Skin epidermis (tissue), 12 donors: ENCODE measurements at regions not wholly inside any gene's neighbourhood (a gene's known extent, or its start where the extent isn't known, plus 50 kb on each side); places are given as distances from the start of the nearest gene placed in this dataset.

ENCODE experiments used
- H3K27ac ChIP-seq, 21 experiments: fragments of 200-600 bp; sonication (generic) in 11 of 21; one replicate each; pipeline ENCODE4 v1.5.0; 2020; ENCODE audit warnings: mild to moderate bottlenecking in 3 of 21, inconsistent platforms in 2 of 21, moderate library complexity in 2 of 21
- H3K4me3 ChIP-seq, 7 experiments: fragments of 200-600 bp; sonication (generic) in 2 of 7; one replicate each; pipeline ENCODE4 v1.5.0; 2020; ENCODE audit warnings: inconsistent platforms in 2 of 7, mild to moderate bottlenecking in 2 of 7, moderate library complexity in 1 of 7

DNA sequence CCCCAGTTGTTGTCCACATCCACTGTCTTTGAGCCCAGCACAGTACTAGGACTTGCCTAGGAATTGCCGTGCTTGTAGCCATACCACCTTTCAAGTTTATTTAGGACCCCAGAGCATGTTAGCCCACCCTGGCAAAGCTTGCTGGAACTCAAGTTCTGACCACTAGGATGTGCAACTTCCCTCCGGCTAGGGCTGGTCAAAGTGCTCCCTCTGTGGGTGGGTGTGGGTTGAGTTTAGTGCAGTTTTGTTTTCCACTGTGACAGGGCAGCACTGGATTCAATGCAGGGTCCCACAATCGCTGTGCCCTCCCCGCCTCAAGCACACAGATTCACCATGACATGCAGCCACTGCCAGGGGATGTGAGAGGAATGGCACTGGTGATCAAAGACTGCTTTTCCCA, 96.0 kb downstream of the RASGEF1B start:
- no peak overlapping the region for H3K4me3 ChIP-seq
- no peak overlapping the region for H3K27ac ChIP-seq

DNA sequence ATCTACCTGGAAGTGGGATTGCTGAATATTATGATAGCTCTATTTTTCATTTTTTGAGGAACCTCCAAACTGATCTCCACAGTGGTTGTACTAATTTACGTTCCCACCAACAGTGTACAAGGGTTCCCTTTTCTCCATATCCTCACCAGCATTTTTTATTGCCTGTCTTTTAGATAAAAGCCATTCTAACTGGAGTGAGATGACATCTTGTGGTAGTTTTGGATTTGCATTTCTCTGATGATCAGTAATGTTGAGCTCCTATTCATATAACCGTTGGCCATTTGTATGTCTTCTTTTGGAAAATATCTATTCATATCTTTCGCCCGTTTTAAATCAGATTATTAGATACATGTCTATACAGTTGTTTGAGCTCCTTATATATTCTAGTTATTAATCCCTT, 101.8 kb downstream of the RASGEF1B start:
- H3K4me3 ChIP-seq = no peak overlapping the region
- no peak overlapping the region for H3K27ac ChIP-seq

DNA sequence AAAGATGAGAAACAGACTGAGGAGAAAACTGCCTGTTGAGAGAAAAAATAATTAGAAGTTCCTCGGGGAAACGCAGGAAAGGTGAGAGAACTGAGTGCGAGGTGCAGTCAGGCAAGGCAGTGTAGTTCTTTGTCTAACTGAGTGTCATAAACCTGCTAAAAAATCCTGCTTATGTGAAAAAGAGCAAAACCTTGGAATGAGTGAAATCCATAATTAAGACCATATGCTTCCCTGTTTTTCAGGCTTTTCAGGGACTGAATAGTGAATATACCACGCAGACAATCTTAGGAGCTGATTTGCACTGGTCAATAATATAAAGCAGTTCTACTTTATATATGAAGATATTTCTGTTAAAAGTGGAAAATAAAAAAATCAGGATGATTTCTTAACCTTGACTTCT, 104.9 kb downstream of the RASGEF1B start:
- no peak overlapping the region for H3K27ac ChIP-seq
- no peak overlapping the region for H3K4me3 ChIP-seq

DNA sequence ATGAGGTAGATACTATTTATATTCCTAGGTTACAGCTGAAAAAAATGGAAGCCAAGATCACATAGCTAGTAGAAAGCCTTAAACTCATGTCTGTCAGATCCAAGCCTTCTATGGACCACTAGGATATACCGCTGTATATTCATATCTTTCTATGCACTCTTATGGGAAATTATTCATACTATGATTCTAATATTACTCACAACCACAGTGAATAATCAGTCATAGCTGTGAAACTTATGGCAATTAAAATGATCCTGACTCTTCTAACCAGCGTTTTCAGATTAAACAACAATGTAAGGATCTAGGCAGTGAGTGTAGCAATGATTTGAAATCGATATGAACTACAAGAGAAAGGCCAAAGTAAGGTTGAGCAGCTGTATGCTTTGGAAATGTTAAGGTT, 111.0 kb downstream of the RASGEF1B start:
- no peak overlapping the region for H3K27ac ChIP-seq
- H3K4me3 ChIP-seq = no peak overlapping the region

DNA sequence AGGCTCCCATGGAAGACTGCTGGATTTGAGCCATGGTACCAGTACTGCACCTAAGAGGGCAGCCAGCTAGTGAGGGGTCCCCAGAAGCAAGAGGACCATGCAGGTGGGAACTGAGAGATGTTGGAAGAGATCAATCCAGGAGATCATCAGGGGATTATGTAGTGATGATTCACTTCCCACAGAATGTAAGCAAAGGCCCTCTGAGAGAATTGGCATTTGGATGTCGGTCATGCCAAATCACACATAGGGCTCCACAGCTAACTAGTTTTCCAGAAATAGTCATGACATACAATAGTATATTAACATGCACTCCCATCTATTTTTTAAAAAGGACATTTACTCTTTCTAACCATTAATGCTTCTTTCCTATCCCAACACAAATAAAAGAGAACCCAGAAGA, 112.5 kb downstream of the RASGEF1B start:
- no peak overlapping the region for H3K27ac ChIP-seq
- no peak overlapping the region for H3K4me3 ChIP-seq

DNA sequence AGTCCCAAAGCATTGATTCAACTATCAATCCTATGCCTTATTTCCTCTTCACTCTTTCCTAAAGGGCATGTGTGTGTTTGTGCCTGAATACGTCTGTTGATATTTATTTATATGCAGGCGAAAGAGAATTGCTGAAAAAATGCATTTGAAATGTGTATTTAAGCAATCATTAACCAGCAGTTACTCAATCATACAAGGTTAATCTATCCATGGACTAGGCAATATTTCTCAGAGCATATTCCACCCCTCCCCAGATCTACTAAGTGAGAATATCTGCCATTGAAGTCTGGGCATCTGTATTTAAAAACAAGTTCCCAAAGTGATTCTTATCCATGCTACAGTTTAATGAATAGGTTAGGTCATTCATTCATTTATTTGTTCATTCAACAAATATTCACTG, 113.6 kb downstream of the RASGEF1B start:
- no peak overlapping the region for H3K4me3 ChIP-seq
- no peak overlapping the region for H3K27ac ChIP-seq

DNA sequence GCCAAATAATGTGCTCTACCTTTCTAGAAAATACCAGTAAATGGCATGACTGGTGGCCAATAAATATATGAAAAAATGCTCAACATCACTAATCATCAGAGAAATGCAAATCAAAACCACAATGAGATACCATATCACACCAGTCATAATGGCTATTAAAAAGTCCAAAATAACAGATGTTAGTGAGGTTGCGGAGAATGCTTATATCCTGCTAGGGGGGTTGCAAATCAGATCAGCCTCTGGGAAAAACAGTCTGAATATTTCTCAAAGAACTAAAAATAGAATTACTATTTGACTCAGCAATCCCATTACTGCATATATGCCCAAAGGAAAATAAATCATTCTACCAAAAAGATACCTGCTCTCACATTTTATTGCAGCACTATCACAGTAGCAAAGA, 115.1 kb downstream of the RASGEF1B start:
- no peak overlapping the region for H3K27ac ChIP-seq
- no peak overlapping the region for H3K4me3 ChIP-seq

DNA sequence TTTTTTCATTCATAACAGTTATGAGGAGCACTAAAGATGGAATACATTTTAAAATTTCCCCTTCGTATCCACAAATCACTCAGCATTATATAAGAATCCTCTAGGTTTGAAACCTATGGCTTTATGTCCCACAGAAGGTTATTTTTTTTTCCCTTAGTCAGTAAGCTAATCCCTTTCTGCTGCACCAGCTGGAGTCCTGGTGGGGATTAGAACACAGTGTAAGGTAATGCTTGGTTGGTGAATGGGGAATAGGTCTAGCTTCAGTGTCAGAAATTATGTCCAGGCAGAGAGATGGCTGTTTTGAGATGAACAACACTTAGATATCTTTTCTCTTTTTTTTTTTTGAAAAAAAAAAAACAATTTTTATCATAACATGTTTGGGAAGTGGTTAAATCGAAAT, 116.6 kb downstream of the RASGEF1B start:
- no peak overlapping the region for H3K4me3 ChIP-seq
- no peak overlapping the region for H3K27ac ChIP-seq

DNA sequence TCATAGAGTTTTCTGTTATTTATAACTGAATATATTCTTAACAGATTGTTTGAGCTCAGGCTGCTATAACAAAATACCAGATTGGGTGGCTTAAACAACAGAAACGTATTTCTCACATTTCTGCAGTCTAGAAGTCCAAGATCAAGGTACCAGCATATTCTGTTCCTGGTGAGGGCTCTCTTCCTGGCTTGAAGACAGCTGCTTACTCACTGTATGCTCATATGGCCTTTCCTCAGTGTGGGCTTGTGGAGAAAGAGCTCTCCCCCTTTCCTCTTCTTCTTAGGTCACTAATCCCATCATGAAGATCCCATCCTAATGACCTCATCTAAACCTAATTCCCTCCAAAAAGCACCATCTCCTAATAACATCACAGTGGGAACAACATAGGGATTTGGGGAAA, 117.8 kb downstream of the RASGEF1B start:
- Histone ChIP-seq H3K4me3 (no peak overlapping the region), H3K27ac (no peak overlapping the region)

DNA sequence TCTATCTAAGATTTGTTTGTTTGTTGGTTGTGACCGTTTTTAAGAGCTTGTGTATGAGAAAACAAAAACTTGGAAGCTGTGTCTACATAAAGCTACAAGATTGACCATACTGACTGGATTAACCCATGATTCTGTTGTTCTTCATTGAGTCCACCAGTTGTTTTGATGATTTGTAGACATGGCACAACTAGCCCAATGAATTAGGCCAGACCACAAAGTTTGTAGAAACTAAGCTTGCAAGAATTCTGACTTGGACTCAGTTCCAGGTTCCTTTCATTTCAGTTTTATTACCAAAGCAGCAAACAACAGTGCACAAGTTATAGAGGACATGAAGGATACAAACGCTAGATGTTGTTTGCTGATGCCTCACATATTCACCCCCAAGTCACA, 119.3 kb downstream of the RASGEF1B start:
- H3K4me3 ChIP-seq = no peak overlapping the region
- no peak overlapping the region for H3K27ac ChIP-seq

DNA sequence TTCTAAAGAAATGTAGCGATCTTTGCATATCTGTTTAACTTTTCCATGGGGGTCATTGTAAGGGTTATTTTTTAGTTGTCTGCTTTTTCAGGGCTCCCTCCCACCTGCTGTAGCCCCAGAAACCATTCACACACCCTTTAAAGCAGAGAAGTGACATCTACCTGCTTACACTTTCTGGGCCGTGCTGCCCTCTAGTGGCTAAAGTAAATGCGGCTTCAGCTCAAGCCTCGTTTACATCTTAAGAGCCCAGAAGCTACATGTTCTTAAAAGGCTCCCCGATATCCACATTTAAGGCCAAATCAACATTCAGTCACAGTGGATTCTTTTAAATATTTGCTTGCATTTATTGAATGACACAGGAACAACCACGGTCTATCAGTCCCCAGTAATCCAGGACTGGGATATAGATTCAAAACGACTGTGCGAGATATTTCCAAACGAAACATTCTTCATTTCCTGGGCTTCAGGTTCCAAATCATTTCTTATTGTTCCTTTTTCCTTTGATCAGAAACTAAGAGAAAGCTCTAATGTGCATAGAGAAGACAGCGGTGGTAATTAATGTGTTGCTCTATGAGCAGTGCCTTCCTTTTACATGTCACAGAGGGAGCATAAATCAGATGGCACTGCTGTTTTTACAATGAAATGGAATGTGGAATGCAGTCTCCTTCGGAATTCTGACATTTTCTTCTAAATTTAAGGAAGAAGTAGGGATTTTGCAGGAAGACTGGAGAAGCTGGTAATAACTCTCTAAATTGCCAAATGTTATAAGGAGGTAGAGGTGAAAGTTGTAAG, 119.9 kb downstream of the RASGEF1B start:
- Histone ChIP-seq H3K27ac (no peak overlapping the region), H3K4me3 (no peak overlapping the region)

DNA sequence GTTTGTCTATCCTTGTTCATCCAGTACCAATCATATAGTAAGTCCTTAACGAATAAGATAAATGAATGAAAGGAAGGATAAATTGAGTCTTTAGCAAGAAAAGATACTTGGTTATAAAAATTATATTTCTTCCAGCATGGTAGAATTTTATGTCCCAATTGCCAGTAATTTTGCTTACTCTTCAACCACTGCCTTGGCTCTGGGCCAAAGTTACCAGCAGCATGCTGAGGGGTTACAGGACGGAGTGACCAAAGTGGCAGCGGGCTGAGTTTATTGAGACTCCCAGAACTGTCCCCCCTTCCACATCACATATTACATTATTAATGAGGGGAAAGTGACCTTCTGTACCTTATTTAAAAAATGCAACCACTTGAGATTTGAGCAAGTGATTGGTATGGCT, 121.7 kb downstream of the RASGEF1B start:
- Histone ChIP-seq H3K4me3 (no peak overlapping the region), H3K27ac (no peak overlapping the region)

DNA sequence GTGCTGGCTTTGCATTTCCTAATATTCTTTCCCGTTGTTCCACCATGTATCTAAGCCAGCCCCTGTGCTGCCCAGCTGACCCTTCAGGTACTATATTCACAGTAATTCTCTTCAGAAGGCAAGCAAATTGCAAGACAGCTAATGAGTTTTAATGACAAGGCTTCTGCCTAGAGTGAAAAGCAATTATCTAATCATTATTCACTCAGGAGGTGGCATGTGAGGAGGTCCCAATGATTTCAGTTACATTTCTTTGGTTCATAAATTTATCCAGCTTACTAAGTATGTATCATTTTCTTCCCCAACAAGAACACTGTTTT, 123.0 kb downstream of the RASGEF1B start:
- no peak overlapping the region for H3K27ac ChIP-seq
- no peak overlapping the region for H3K4me3 ChIP-seq

DNA sequence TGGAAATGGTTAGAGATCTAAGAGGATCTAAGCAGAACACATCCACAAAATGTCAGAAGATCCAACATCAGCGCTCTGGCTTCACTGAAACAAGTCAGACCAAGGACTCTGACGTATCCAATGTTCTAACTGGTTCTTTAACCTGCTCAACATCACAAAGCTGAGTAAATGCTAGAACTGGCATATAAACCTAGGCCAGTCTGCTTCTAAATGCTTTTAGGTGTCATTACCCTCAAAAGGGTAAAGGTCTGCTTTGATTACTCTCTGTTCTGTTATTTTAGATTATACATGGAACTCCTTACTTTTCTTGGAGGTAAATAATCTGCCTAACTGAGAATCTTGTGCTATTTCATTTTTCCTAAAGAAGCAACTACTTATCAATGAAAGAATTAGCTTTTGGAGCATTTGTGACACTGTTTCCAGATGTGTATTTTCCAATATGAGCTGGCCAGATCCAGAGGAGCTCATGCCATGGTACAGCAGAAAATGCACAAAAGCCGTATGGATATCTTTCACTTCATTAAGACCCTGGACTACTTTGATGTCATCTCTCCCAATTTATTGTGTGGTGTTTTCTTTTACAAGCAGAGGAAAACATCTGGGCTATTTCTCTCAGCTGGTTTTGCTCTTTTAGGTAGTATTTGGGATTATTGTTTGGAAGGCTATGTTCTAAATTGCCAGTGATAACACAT, 123.5 kb downstream of the RASGEF1B start:
- Histone ChIP-seq H3K4me3 (no peak overlapping the region), H3K27ac (no peak overlapping the region)

DNA sequence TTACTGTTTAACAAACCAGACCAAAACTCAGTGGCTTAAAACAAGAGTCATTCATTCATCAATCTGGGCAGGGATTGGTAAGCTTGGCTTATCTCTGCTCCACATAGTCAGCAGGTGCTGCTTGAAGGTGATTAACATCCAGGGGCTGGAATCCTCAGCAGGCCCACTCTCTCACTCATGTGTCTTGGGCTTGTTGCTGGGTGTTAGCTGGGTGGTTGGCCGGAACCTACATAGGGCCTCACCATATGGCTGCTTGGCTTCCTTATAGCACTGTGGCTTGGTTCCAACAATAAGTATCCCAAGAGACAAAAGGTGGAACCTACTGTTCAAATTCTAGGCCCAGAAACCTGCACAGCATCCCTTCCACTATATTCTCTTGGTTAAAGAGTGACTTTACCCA, 125.0 kb downstream of the RASGEF1B start:
- Histone ChIP-seq H3K4me3 (no peak overlapping the region), H3K27ac (no peak overlapping the region)

DNA sequence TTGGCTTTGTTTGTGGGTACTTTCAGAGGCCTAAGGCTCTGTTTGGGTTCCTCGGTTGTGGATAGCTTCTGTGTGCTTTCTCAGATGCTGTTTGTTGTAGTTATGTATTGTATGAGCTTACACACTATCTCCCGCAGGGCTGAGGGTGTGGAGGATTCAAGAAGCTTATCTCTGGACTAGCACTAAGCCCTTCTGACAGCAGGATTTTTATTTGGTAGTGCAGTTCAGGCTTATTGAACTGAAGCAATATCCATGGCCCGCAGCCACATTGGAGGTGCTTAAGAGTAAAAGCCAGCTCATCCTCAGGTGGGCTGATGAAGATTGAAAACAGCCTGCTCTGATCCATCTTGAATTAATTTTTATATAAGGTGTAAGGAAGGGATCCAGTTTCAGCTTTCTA, 128.2 kb downstream of the RASGEF1B start:
- Histone ChIP-seq H3K4me3 (no peak overlapping the region), H3K27ac (no peak overlapping the region)

DNA sequence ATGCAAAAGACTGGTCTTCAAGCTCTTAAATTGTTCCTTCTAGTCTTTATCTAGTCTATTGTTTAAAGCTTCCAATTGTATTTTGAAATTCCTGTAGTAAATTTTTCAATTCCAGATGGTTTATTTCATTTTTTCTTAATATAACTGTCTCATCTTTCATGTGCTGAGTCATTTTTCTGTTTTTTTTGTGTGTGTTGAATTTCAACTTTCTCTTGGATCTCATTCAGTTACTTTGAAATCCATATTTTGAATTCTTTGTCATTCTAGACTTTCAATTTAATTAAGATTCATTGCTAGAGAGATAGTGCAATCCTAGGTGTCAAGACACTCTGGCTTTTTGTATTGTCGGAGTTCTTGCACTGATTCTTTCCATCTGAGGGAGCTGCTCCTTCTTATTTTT, 128.0 kb upstream of the PRKG2 start:
- Histone ChIP-seq H3K4me3 (no peak overlapping the region), H3K27ac (no peak overlapping the region)

DNA sequence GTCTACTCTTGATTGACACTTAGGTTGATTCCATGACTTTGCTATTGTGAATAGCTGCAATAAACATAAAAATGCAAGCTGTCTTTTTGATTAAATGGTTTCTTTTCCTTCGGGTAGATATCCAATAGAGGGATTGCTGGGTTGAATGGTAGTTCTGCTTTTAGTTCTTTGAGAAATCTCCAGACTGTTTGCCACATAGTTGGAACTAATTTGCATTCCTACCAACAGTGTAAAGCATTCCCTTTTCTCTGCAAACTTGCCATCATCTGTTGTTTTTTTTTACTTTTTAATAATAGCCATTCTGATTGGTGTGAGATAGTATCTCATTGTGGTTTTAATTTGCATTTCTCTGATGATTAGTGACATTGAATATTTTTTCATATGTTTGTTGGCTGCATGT, 122.2 kb upstream of the PRKG2 start:
- Histone ChIP-seq H3K4me3 (no peak overlapping the region), H3K27ac (no peak overlapping the region)

DNA sequence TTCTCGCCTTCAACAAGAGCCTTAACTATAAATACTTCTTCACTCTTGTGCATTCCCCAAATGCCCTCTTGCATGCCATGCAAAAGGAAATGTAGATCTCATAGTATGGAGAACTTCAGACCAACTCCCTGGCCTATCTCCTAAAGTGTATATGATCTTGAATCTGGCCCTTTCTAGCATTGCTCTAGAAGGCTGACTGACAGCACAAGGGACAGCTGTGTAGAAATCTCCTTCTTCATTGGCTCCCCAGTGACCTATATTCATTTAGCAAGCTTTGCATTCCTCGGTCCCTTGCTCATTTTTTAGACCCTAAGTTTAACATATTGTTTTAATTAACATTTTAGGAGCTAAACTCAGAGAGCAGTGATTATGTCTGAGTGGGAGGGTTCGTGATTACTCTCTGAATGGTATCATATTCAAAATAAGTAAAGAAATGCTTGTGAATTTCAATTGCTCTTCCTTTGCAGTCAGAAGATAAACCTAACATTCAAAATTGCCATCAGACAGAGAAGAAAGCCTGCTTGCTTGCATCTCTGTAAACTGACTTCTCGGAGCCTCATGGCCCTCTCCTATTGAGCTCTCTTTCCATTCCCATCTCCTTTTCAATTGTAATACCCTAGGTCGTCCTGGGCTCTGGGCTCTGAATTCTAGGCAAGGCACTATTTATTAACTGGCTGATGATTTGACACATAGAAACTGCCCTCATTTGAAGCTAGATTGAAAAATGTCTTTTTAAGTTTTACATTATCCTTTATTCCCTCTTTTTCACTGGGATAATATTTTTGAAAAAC, 120.3 kb upstream of the PRKG2 start:
- no peak overlapping the region for H3K27ac ChIP-seq
- H3K4me3 ChIP-seq = no peak overlapping the region

DNA sequence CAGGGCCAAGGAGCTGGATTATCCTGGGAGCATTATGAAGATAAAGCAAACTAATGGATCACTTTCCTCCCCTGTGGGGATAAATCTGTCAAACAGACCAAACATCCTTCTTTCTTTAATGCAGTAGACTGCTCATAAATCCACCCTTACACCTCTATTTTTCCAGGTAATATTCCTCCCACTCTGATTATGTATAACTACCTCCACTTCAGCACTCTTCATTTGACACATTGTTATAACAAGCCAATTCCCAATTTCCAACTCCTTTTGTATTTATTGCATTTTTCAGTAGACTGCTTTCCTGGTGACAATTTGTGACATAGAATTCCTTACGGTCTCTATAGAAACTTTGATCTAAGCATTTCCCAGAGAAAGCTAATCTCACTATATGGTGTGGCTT, 115.0 kb upstream of the PRKG2 start:
- H3K4me3 ChIP-seq = no peak overlapping the region
- H3K27ac ChIP-seq = no peak overlapping the region

DNA sequence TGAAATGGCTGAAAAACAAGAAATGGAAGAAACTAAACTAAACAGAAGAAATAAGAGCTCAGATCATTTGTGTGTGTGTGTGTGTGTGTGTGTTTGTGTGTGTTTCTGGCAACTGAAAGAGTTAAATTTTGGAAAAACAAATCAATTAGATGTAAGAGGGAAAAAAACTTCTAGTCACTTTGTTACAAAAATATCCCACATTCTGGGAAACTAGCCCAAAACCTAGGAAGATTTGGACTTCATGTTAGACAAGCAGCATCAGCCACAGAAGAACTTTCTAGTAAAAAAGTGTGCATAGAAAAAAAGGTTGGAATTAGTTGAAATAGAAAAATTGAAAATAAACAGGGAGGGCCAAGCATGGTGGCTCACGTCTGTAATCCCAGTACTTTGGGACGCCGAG, 111.6 kb upstream of the PRKG2 start:
- Histone ChIP-seq H3K27ac (no peak overlapping the region), H3K4me3 (no peak overlapping the region)
